AG09319 (cell line): ENCODE measurements at regions not wholly inside any gene's neighbourhood (a gene's known extent, or its start where the extent isn't known, plus 50 kb on each side); places are given as distances from the start of the nearest gene placed in this dataset.

ENCODE experiments used
- DNase-seq: peaks from one replicate; pipeline ENCODE4 v3.0.0-alpha.2; 2010; ENCODE audit warnings: low read depth; ENCODE audit errors: extremely low read depth
- CTCF ChIP-seq: IDR thresholded peaks from 2 replicates; pipeline ENCODE4 v1.5.1; 2011; ENCODE audit warnings: low read depth, mild to moderate bottlenecking, inconsistent platforms, low read length, moderate library complexity

GRCh38 chr7:106778656-106779250 is 86.3 kb upstream of the PIK3CG start:
- TF ChIP-seq CTCF: no peak
- DNase-seq: peak; percentile 23

- TF ChIP-seq CTCF: no peak
- DNase-seq: no peak
Measured at GRCh38 chr7:106779877-106780276, 85.2 kb upstream of the PIK3CG start.

- DNase-seq: no peak
- TF ChIP-seq CTCF: no peak
Measured at GRCh38 chr7:106781007-106781406, 84.1 kb upstream of the PIK3CG start.

GRCh38 chr7:106781828-106782544 is 83.1 kb upstream of the PIK3CG start:
- no peak for TF ChIP-seq CTCF
- DNase-seq: no peak

- DNase-seq: no peak
- TF ChIP-seq CTCF: no peak
Measured at GRCh38 chr7:106783286-106783685, 81.8 kb upstream of the PIK3CG start.

GRCh38 chr7:106788637-106789036 is 76.4 kb upstream of the PIK3CG start:
- no peak for TF ChIP-seq CTCF
- no peak for DNase-seq

- no peak for TF ChIP-seq CTCF
- no peak for DNase-seq
Measured at GRCh38 chr7:106791526-106791925, 73.6 kb upstream of the PIK3CG start.
